Activated CD8-positive, alpha-beta memory T cell treated with anti-CD3 and anti-CD28 coated beads for 36 hours (primary cell): ENCODE measurements at regions not wholly inside any gene's neighbourhood (a gene's known extent, or its start where the extent isn't known, plus 50 kb on each side); places are given as distances from the start of the nearest gene placed in this dataset.

Experiments used
- CTCF ChIA-PET: fragments of 350-600 bp; sonication (Branson Sonifier 250); formaldehyde crosslinking; loops from one replicate; lab custom pipeline; 2021; ENCODE audit warnings: antibody characterized with exemption; lab: Charles Lee
- POLR2A ChIA-PET: fragments of 350-600 bp; sonication (Branson Sonifier 250); formaldehyde crosslinking; loops from one replicate; lab custom pipeline; 2021; ENCODE audit warnings: antibody characterized with exemption; lab: Charles Lee

- POLR2A ChIA-PET: no interaction called here
Measured at GRCh38 chr4:17094159-17094875, 195.9 kb upstream of the LDB2 start.

GRCh38 chr4:17093481-17093880, 195.0 kb upstream of the LDB2 start:
- ChIA-PET POLR2A (no interaction called here), CTCF (no interaction called here)

More at GRCh38 chr4:17094159-17094875, 195.9 kb upstream of the LDB2 start:
- CTCF ChIA-PET: no interaction called here

- POLR2A ChIA-PET: no interaction called here
- CTCF ChIA-PET: no interaction called here
Measured at GRCh38 chr4:17092736-17093437, 194.4 kb upstream of the LDB2 start.

DNA sequence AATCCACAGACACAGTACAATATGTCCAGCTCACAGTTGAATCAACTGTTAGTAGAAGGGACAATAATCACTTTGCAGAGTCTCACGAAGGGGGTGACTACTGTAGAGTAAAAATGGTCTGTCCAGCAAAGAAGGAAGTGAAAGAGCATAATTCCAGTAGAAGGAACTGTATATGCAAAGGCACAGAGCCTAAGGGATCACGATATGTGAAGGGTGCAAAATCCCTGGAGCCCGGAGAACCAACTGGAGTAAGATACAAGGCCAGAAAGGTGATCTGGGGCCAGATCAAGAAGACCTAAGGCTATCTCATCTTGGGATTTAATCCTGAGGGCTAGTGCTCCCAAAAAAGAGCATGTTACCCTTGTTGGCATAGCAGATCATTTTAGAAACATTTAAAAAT, 192.7 kb upstream of the LDB2 start:
- POLR2A ChIA-PET: no interaction called here
- CTCF ChIA-PET: no interaction called here

DNA sequence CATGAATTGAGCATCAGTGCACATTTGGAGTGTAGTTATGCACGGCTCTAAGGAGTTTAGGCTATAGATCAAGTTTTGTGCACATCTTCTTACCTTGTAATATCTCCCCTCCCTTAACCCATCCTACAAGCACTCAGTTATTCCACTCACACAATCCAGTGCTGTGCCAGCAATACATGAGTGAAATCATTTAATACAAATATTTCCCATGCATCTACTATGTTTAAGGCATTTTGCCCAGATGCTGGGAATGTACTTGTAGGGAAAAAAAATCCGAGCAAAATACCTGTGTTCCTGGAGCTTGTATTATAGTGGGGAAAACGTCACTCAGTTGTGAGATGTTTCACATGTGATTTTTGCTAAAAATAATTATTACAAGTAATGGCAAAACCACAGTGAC, 191.6 kb upstream of the LDB2 start:
- ChIA-PET POLR2A (no interaction called here), CTCF (no interaction called here)

DNA sequence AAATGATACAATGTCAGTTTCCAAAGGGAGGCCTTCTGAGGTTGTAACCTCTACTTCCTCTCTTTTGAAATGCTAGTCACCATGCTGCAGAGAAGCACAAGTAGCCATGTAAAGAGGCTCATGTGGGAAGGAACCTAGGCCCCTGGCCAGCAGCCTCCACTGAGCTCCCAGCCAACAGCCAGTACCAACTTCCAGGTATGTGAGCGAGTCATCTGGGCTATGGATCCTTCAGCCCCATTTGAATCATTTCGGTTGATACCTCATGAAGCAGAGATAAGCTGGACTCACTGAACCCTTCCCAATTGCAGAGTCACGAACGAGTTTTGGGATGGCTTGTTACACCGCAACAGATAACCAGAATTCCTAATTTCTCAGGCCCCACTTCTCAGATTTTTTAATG, 187.0 kb upstream of the LDB2 start:
- CTCF ChIA-PET: interaction anchor here (0.5 kb wide), 1 partner anchor 531 kb away, joined by 4 read pairs; no protein-coding TSS in a partner anchor
- POLR2A ChIA-PET: no interaction called here

- POLR2A ChIA-PET: no interaction called here
- CTCF ChIA-PET: no interaction called here
Measured at GRCh38 chr4:17082186-17082585, 183.7 kb upstream of the LDB2 start.

GRCh38 chr4:17081179-17081578, 182.7 kb upstream of the LDB2 start:
- ChIA-PET POLR2A (no interaction called here), CTCF (no interaction called here)

- POLR2A ChIA-PET: no interaction called here
- CTCF ChIA-PET: no interaction called here
Measured at GRCh38 chr4:17077105-17077504, 178.7 kb upstream of the LDB2 start.

- ChIA-PET POLR2A (no interaction called here), CTCF (no interaction called here)
Measured at GRCh38 chr4:17072483-17072882, 174.0 kb upstream of the LDB2 start.

DNA sequence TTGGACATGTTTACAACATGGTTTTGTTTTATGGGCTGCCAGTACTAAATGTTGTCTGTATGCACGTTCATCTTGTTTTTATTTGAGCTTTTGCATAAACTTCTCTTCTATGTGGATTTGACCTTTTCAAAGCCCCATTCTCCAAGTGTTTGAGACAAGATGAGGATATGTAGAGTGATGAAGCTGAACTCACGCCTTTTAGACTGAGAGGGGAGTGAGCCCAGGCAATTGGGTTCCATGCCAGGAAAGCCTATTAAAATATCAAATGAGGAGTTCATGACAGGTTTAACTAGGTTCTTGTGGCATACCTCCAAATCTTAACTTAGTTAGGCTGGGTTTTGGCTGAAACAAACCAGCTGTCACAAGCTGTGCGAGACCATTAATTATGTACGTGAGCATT, 170.4 kb upstream of the LDB2 start:
- CTCF ChIA-PET: no interaction called here

DNA sequence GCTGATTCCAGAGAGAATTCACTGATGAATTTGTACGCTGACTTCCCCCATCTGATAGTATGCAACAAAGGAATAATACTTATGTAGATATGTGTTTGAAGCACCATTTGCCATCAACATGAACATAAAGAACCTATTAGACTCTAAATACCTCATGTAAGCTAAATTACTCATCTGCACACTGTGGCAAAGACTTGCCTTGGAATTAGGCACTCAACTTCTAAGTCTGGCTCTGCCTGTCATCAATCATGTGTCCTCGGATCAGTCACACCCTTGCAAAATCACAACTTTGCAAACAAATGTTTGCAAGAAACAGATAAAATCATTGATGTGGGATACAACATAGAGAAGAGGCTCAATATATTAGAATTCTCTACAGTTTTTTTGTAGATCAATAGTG, 169.9 kb upstream of the LDB2 start:
- POLR2A ChIA-PET: no interaction called here
- CTCF ChIA-PET: no interaction called here

More for the DNA sequence above, 170.4 kb upstream of the LDB2 start:
- POLR2A ChIA-PET: no interaction called here

DNA sequence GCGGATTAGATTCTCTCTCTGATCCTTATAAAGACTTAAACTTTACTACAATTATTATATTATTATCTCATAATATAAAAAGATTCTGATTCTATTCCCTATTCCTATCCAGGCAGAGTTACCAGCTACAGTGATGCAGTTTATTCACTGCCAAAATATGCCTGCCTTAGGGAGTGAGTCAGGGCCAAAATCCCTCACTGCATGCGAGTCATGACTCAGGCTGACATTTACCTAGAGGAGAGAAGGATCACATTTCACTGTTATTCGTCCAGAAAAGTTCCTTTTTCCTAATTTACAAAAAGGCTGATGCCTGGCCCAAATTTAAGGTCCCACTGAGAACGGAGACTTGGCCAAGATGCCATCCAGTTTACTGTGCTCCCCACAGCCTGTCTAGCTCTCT, 168.5 kb upstream of the LDB2 start:
- ChIA-PET CTCF (no interaction called here), POLR2A (no interaction called here)

GRCh38 chr4:17066236-17066635, 167.8 kb upstream of the LDB2 start:
- ChIA-PET CTCF (no interaction called here), POLR2A (no interaction called here)

DNA sequence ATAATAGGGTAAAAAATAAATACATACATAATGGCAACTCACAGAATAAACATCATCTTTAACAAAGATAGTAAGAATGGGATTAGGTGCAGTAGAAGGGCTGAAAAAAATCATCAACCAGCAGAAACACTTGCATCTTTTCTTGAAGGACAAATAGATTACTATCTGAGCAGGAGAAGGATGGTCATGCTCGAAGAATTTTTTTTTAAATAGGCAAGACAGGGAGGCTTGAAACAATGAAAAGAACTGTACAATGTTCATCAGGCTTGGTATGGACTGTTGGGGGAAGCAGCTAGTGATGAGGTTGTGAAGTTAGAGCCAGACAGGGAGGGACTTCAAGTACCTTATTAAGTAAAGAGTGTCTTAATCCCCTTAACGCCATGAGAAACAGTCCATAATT, 167.4 kb upstream of the LDB2 start:
- ChIA-PET CTCF (no interaction called here), POLR2A (no interaction called here)

DNA sequence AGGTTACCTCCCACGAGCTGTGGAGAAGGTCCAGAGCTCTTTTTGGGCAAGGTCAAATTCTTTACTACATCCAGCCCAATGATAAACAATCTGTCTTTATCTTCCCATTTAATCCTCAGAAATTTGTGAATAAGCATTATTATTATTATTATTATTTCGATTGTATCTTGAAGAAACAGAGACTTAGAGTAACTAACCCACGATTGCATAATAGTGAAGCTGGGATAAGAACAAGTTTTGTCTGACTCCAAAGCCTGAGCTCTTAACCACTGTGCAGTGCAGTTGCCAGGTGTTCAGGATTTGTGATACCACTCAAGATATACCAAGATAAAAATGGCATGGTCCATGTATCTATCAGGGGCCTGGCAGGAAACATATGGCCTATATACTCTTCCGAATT, 166.5 kb upstream of the LDB2 start:
- POLR2A ChIA-PET: no interaction called here

DNA sequence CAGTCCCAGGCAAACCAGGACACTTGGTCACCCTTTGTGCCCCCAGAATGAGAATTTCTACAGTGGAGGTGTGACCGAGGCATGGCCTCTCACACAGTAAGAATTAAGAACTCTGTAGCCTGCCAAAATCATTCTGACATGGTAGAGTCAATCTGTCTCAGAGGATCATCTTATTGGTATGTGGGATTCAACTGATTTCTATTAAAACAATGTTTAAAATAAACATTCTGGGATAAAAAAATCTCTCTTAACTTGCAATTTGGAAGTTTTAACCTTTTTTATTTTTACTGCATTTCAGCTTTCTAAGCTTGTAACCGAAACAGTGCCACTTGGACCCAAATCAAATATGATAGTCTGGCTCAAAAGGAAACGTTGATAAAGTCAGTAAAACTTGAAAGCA, 165.4 kb upstream of the LDB2 start:
- ChIA-PET CTCF (no interaction called here), POLR2A (no interaction called here)

More for the DNA sequence above, 166.5 kb upstream of the LDB2 start:
- CTCF ChIA-PET: no interaction called here

GRCh38 chr4:17060230-17060629, 161.8 kb upstream of the LDB2 start:
- POLR2A ChIA-PET: no interaction called here

GRCh38 chr4:17058916-17059741, 160.7 kb upstream of the LDB2 start:
- POLR2A ChIA-PET: no interaction called here
- CTCF ChIA-PET: no interaction called here

More at GRCh38 chr4:17060230-17060629, 161.8 kb upstream of the LDB2 start:
- CTCF ChIA-PET: no interaction called here

DNA sequence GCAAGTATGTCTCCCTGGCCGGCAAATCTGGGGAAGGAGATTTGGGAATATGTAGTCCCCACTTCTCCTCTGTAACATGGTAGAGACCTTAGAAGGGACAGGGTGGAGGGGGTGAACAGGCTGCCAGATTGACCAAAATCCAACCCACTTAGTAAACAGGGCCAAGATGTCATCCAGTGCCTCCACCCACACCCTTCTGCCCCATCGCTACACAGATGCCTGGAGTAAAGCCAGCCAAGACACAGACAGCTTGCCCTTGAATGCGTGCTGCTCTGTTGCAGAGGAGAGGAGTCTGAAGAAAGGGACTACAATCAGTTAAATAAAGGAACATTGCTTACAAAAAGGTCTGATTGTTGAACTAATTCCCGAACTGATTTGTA, 160.1 kb upstream of the LDB2 start:
- ChIA-PET CTCF (no interaction called here), POLR2A (no interaction called here)
